GM12878 (cell line): ENCODE measurements at regions not wholly inside any gene's neighbourhood (a gene's known extent, or its start where the extent isn't known, plus 50 kb on each side); places are given as distances from the start of the nearest gene placed in this dataset.

ENCODE experiments used
- ATAC-seq: fragments of 200-7000 bp; cut with Tn5 transposase; 3 replicates; pipeline ENCODE4 v1.9.1; 2020; ENCODE audit warnings: mild to moderate bottlenecking, moderate library complexity
- BruUV-seq: library from RNA; stranded (reverse); fragments of 400-500 nt; replicated peaks from 2 replicates; lab custom pipeline; 2021; lab: Mats Ljungman, UMichigan
- CTCF ChIA-PET: fragments of 300-600 bp; sonication (Branson Sonifier 250); formaldehyde crosslinking; extraction: SDS; loops from one replicate; lab custom pipeline; 2021; ENCODE audit warnings: inconsistent platforms; lab: Yijun Ruan, JAX
- POLR2A ChIA-PET: fragments of 350-600 bp; formaldehyde crosslinking; extraction: SDS; loops from one replicate; lab custom pipeline; 2021; ENCODE audit warnings: inconsistent platforms; lab: Charles Lee
- RAD21 ChIA-PET: fragments of 300-600 bp; sonication (Branson Sonifier 250); formaldehyde crosslinking; loops from one replicate; lab custom pipeline; 2023; ENCODE audit warnings: antibody characterized with exemption; ENCODE audit not compliant: unreplicated experiment; lab: Charles Lee
- SMC1A ChIA-PET: fragments of 300-600 bp; sonication (Branson Sonifier 250); formaldehyde crosslinking; loops from one replicate; lab custom pipeline; 2023; ENCODE audit not compliant: unreplicated experiment, uncharacterized antibody; lab: Charles Lee
- DNase-seq: peaks from one replicate; pipeline ENCODE4 v3.0.0-alpha.2; 2011; ENCODE audit warnings: low read depth, low spot score
- FAIRE-seq: peaks from 3 replicates; lab custom pipeline; 2011; peaks lifted over from hg19 to GRCh38; lab: Jason Lieb, UNC
- H2AFZ ChIP-seq: 2 replicates; pipeline ENCODE4 v1.6.0; 2011; ENCODE audit warnings: low read depth, low read length, control low read depth; ENCODE audit not compliant: control insufficient read depth
- H3K27ac ChIP-seq: 2 replicates; pipeline ENCODE4 v1.5.1; 2011; ENCODE audit warnings: control low read depth; ENCODE audit not compliant: control insufficient read depth, insufficient read depth
- H3K27me3 ChIP-seq, 2 experiments: replicated peaks in 1 of 2; 2 replicates each; pipeline versions ENCODE4 v1.6.0 to v1.6.1; 2011; ENCODE audit warnings: low read length in 1 of 2; ENCODE audit not compliant: control insufficient read depth in 2 of 2, insufficient read depth in 2 of 2
- H3K36me3 ChIP-seq, 2 experiments: 2 replicates each; pipeline ENCODE4 v1.5.1; 2011; ENCODE audit warnings: low read length in 1 of 2; ENCODE audit not compliant: control insufficient read depth in 2 of 2, insufficient read depth in 2 of 2
- H3K4me1 ChIP-seq: 2 replicates; pipeline ENCODE4 v1.6.1; 2011; ENCODE audit warnings: mild to moderate bottlenecking, low read length, moderate library complexity, mixed read lengths; ENCODE audit not compliant: control insufficient read depth, insufficient read depth
- H3K4me2 ChIP-seq: 2 replicates; pipeline ENCODE4 v1.6.0; 2011; ENCODE audit warnings: control low read depth; ENCODE audit not compliant: control insufficient read depth, insufficient read depth
- H3K4me3 ChIP-seq: fragments of 200-600 bp; sonication (generic); 2 replicates; pipeline ENCODE4 v1.5.1; 2016
- H3K79me2 ChIP-seq: 2 replicates; pipeline ENCODE4 v1.6.0; 2011; ENCODE audit warnings: low read length; ENCODE audit not compliant: control insufficient read depth, insufficient read depth
- H3K9ac ChIP-seq: 2 replicates; pipeline ENCODE4 v1.8.0; 2011; ENCODE audit warnings: low read length, control low read depth, mixed read lengths; ENCODE audit not compliant: control insufficient read depth, insufficient read depth
- H3K9me3 ChIP-seq: replicated peaks from 3 replicates; pipeline ENCODE4 v1.5.1; 2011; ENCODE audit warnings: mild to moderate bottlenecking, low read length; ENCODE audit not compliant: control insufficient read depth, insufficient read depth
- H4K20me1 ChIP-seq: 2 replicates; pipeline ENCODE4 v1.6.0; 2011; ENCODE audit not compliant: control insufficient read depth, insufficient read depth
- MAX ChIP-seq: IDR thresholded peaks from 2 replicates; pipeline ENCODE4 v1.6.1; 2012; ENCODE audit warnings: low read depth, low read length, improper control_type of control experiment
- RCOR1 ChIP-seq: conservative IDR thresholded peaks from 2 replicates; pipeline ENCODE4 v1.6.1; 2012; ENCODE audit warnings: low read depth, low read length, improper control_type of control experiment
- USF2 ChIP-seq: IDR thresholded peaks from 2 replicates; pipeline ENCODE4 v1.6.1; 2011; ENCODE audit warnings: low read depth, low read length, improper control_type of control experiment, borderline replicate concordance
- ZNF592 ChIP-seq: fragments of 450-650 bp; IDR thresholded peaks from 2 replicates; pipeline ENCODE4 v1.6.1; 2017; ENCODE audit warnings: mild to moderate bottlenecking, moderate library complexity
- ZZZ3 ChIP-seq: IDR thresholded peaks from 2 replicates; pipeline ENCODE4 v1.6.1; 2011; ENCODE audit warnings: low read depth; ENCODE audit not compliant: control insufficient read depth, insufficient read length
- WGBS: methylation state at CpG from one replicate; pipeline ENCODE4 v1.1.6; 2016; ENCODE audit warnings: low lambda C conversion rate; ENCODE audit not compliant: insufficient replicate concordance, insufficient coverage; ENCODE audit errors: missing lambda C conversion rate; 5-methylcytosine and 5-hydroxymethylcytosine counted together
- in situ Hi-C: fragments of 300-500 bp; cut with MboI; formaldehyde crosslinking; loops from 9 replicates; pipeline ENCODE4 v1.14.3; 2018; ENCODE audit warnings: mixed read lengths
- intact Hi-C: fragments of 100-400 bp; cut with micrococcal nuclease; formaldehyde crosslinking; loops from one replicate; pipeline ENCODE4 v1.14.2; 2022; ENCODE audit not compliant: unreplicated experiment

GRCh38 chr18:64488698-64489097 lies 339.8 kb upstream of the LINC00305 start (continued):
- TF ChIP-seq USF2: no peak

GRCh38 chr18:64474773-64475172 lies 325.9 kb upstream of the LINC00305 start:
- TF ChIP-seq MAX (no peak), RCOR1 (no peak), ZZZ3 (no peak), ZNF592 (no peak)
- ChIA-PET POLR2A (no interaction called here), SMC1A (interaction anchor here (1.6 kb wide), 1 partner anchor 11 kb away, joined by 3 read pairs; no protein-coding TSS in a partner anchor), CTCF (interaction anchor here (0.6 kb wide), 1 partner anchor 73 kb away, joined by 3 read pairs; no protein-coding TSS in a partner anchor), RAD21 (no interaction called here)
- Histone ChIP-seq H4K20me1 (no peaks in the 10 kb centered on the region), H3K36me3 (no peaks in the 10 kb centered on the region), H3K79me2 (no peaks in the 10 kb centered on the region), H3K9me3 (no peaks in the 10 kb centered on the region), H3K4me1 (no peaks in the 10 kb centered on the region), H3K4me2 (no peak overlapping the region), H3K27ac (no peak overlapping the region), H3K9ac (no peak overlapping the region), H3K27me3 (no peaks in the 10 kb centered on the region), H2AFZ (no peak overlapping the region), H3K4me3 (no peak overlapping the region)
- FAIRE-seq (no peak), ATAC-seq (no peak), DNase-seq (no peak)
- whole genome bisulfite sequencing: 5% methylated on average over 7 of the region's 7 CpGs
- BruUV-seq: no TSS peak
- intact Hi-C loops: no loop called here
- in situ Hi-C loops: no loop called here
